Glutamatergic neuron (in vitro differentiated cells): ENCODE measurements at regions not wholly inside any gene's neighbourhood (a gene's known extent, or its start where the extent isn't known, plus 50 kb on each side); places are given as distances from the start of the nearest gene placed in this dataset.

Experiments
- DNase-seq: peaks from one replicate; pipeline ENCODE4 v3.0.0; 2022
- H3K27ac Mint-ChIP-seq: one replicate; pipeline ENCODE4 v1.8.0; 2020; ENCODE audit warnings: mild to moderate bottlenecking, mixed read lengths, inconsistent platforms; ENCODE audit not compliant: unreplicated experiment
- H3K27me3 Mint-ChIP-seq: one replicate; pipeline ENCODE4 v1.8.0; 2020; ENCODE audit warnings: mild to moderate bottlenecking, moderate library complexity, mixed read lengths, inconsistent platforms; ENCODE audit not compliant: unreplicated experiment
- H3K36me3 Mint-ChIP-seq: one replicate; pipeline ENCODE4 v1.8.0; 2020; ENCODE audit warnings: mild to moderate bottlenecking, mixed read lengths, inconsistent platforms; ENCODE audit not compliant: unreplicated experiment
- H3K4me1 Mint-ChIP-seq: one replicate; pipeline ENCODE4 v1.8.0; 2020; ENCODE audit warnings: mild to moderate bottlenecking, low read depth, mixed read lengths, inconsistent platforms; ENCODE audit not compliant: unreplicated experiment
- H3K4me3 Mint-ChIP-seq: one replicate; pipeline ENCODE4 v1.8.0; 2020; ENCODE audit warnings: mild to moderate bottlenecking, mixed read lengths, inconsistent platforms; ENCODE audit not compliant: unreplicated experiment
- H3K9me3 Mint-ChIP-seq: one replicate; pipeline ENCODE4 v1.8.0; 2020; ENCODE audit warnings: mild to moderate bottlenecking, moderate library complexity, mixed read lengths, inconsistent platforms; ENCODE audit not compliant: unreplicated experiment
- CTCF ChIP-seq: fragments of 200-600 bp; sonication (generic); IDR thresholded peaks from one replicate; pipeline ENCODE4 v1.5.0; 2021; ENCODE audit not compliant: partially characterized antibody, unreplicated experiment

- no peak overlapping the region for H3K27ac Mint-ChIP-seq
- no peaks in the 10 kb centered on the region for H3K36me3 Mint-ChIP-seq
- H3K4me3 Mint-ChIP-seq = no peak overlapping the region
- no peaks in the 10 kb centered on the region for H3K9me3 Mint-ChIP-seq
- no peak for DNase-seq
- H3K4me1 Mint-ChIP-seq = peaks cover 1% of the 10 kb centered on the region
- H3K27me3 Mint-ChIP-seq = no peaks in the 10 kb centered on the region
- TF ChIP-seq CTCF = no peak
Observed at GRCh38 chr2:226057365-226057764, 657.9 kb downstream of the NYAP2 start.

- Mint-ChIP-seq H3K4me3 (no peak overlapping the region), H3K27me3 (no peaks in the 10 kb centered on the region), H3K27ac (no peak overlapping the region), H3K36me3 (no peaks in the 10 kb centered on the region), H3K9me3 (no peaks in the 10 kb centered on the region), H3K4me1 (peaks cover 1% of the 10 kb centered on the region)
- DNase-seq = no peak
- TF ChIP-seq CTCF = no peak
Observed at GRCh38 chr2:226052772-226053416, 653.4 kb downstream of the NYAP2 start.

GRCh38 chr2:226050822-226051221 is 651.3 kb downstream of the NYAP2 start:
- no peaks in the 10 kb centered on the region for H3K9me3 Mint-ChIP-seq
- no peak overlapping the region for H3K4me3 Mint-ChIP-seq
- H3K27me3 Mint-ChIP-seq = no peaks in the 10 kb centered on the region
- no peak overlapping the region for H3K27ac Mint-ChIP-seq
- TF ChIP-seq CTCF = no peak
- H3K4me1 Mint-ChIP-seq = peaks cover 1% of the 10 kb centered on the region
- no peak for DNase-seq
- H3K36me3 Mint-ChIP-seq = no peaks in the 10 kb centered on the region

GRCh38 chr2:226048611-226049010 is 649.1 kb downstream of the NYAP2 start:
- Mint-ChIP-seq H3K4me3 (no peak overlapping the region), H3K9me3 (no peaks in the 10 kb centered on the region), H3K36me3 (no peaks in the 10 kb centered on the region), H3K4me1 (no peaks in the 10 kb centered on the region), H3K27me3 (no peaks in the 10 kb centered on the region), H3K27ac (no peak overlapping the region)
- DNase-seq = no peak
- no peak for TF ChIP-seq CTCF

GRCh38 chr2:226045080-226045479 is 645.6 kb downstream of the NYAP2 start:
- H3K27me3 Mint-ChIP-seq = no peaks in the 10 kb centered on the region
- H3K27ac Mint-ChIP-seq = no peak overlapping the region
- H3K36me3 Mint-ChIP-seq = no peaks in the 10 kb centered on the region
- no peak for DNase-seq
- no peak for TF ChIP-seq CTCF
- no peaks in the 10 kb centered on the region for H3K9me3 Mint-ChIP-seq
- no peaks in the 10 kb centered on the region for H3K4me1 Mint-ChIP-seq
- H3K4me3 Mint-ChIP-seq = no peak overlapping the region
